ENCODE measurements at regions not wholly inside any gene's neighbourhood (a gene's known extent, or its start where the extent isn't known, plus 50 kb on each side); places are given as distances from the start of the nearest gene placed in this dataset.

DNA sequence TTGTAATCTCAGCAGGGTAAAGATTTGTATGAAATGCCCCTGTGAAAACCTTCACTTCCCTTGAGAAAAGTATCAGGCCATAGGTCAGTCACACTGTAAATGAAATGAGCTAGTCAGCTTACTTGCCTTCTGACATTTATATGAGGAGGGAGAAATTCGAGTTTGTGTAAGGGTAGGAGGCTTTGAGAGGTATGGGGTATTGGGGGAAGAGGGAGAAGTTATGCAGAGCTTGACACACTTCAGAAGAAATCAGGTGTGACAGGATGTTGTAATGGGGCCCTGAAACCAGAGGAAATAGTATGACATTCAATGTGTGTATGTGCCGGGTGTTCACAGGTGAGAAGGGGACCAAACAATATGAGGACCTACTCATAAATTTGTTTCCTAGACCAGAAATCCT is 64.2 kb upstream of the CCN6 start:
- Histone ChIP-seq H3K27ac (ENCODE audit: low read length) (no peak overlapping the region), H3K9ac (ENCODE audit: low read length) (no peak overlapping the region), H3K27me3 (ENCODE audit: control insufficient read depth, insufficient read depth, low read length) (no peaks in the 10 kb centered on the region), H3K36me3 (ENCODE audit: control insufficient read depth, low read depth, low read length) (no peaks in the 10 kb centered on the region), H3K4me3 (ENCODE audit: low read length) (no peak overlapping the region), H3K4me1 (ENCODE audit: control insufficient read depth, low read depth, low read length) (peaks cover 13% of the 10 kb centered on the region), H3K9me3 (ENCODE audit: control insufficient read depth, low read depth, low read length) (no peaks in the 10 kb centered on the region)

DNA sequence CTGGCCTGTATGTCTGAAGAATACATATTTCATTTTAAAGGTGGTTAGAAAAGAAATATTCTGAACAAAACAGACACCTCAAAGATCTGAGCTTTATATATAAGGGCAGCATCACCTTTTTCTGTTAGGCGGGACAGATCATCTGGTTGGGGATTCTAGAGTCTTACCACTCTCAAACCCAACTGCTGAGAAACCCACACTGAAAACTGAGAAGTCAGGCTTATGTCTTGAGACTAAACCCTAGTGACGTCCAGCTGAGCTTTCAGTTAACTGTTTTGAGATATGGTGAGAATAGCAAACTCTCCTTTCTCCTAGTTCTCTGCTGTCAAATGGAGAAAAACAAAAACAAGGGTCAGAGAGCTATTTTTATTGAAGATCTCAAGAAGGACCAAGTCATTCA is 63.7 kb upstream of the CCN6 start:
- Histone ChIP-seq H3K9ac (ENCODE audit: low read length) (no peak overlapping the region), H3K4me1 (ENCODE audit: control insufficient read depth, low read depth, low read length) (peaks cover 9% of the 10 kb centered on the region), H3K27ac (ENCODE audit: low read length) (no peak overlapping the region), H3K9me3 (ENCODE audit: control insufficient read depth, low read depth, low read length) (no peaks in the 10 kb centered on the region), H3K4me3 (ENCODE audit: low read length) (no peak overlapping the region), H3K27me3 (ENCODE audit: control insufficient read depth, insufficient read depth, low read length) (no peaks in the 10 kb centered on the region), H3K36me3 (ENCODE audit: control insufficient read depth, low read depth, low read length) (no peaks in the 10 kb centered on the region)

DNA sequence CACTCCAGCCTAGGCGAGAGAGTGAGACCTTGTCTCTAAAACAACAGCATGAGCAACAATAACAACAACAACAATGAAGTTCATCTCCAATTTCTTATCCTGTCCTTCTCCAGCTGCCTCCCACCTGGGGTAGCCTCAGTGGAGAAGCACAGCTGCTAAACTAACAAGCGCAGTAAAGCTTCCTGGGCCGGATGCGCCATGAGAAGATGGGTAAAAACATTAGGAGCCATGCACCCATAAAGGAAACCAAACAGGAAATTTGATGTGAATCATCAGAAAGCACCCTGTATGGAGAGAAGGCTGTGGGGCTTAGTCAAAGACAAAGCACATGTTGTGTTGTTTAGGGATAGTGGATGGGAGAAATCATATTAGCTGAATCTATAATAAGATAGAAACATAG is 61.1 kb upstream of the CCN6 start:
- H3K36me3 ChIP-seq (ENCODE audit: control insufficient read depth, low read depth, low read length): no peaks in the 10 kb centered on the region
- H3K9me3 ChIP-seq (ENCODE audit: control insufficient read depth, low read depth, low read length): no peaks in the 10 kb centered on the region
- no peaks in the 10 kb centered on the region for H3K27me3 ChIP-seq (ENCODE audit: control insufficient read depth, insufficient read depth, low read length)
- peaks cover 11% of the 10 kb centered on the region for H3K4me1 ChIP-seq (ENCODE audit: control insufficient read depth, low read depth, low read length)
- H3K9ac ChIP-seq (ENCODE audit: low read length): no peak overlapping the region
- no peak overlapping the region for H3K27ac ChIP-seq (ENCODE audit: low read length)
- no peak overlapping the region for H3K4me3 ChIP-seq (ENCODE audit: low read length)

DNA sequence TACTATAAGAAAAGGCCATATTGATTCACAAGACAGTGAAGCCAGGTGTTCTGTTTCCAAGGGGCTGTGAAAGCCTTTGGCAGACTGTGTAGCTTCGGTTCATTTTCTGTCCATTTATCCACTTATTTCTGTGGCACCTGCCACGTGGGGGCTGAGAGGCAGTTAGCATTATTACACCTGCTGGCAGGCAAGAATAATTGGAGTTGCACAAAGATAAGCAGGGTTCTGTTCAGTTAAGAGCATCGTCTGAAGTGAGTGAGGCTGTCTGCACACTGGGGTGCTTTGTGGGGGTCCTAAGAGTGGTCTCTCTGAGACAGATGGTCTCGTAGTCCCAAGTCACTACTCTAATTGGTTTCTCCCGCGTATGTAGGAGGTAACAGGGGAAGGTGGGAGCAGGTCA is 60.6 kb upstream of the CCN6 start:
- Histone ChIP-seq H3K4me3 (ENCODE audit: low read length) (no peak overlapping the region), H3K4me1 (ENCODE audit: control insufficient read depth, low read depth, low read length) (peaks cover 11% of the 10 kb centered on the region), H3K27ac (ENCODE audit: low read length) (no peak overlapping the region), H3K9me3 (ENCODE audit: control insufficient read depth, low read depth, low read length) (no peaks in the 10 kb centered on the region), H3K27me3 (ENCODE audit: control insufficient read depth, insufficient read depth, low read length) (no peaks in the 10 kb centered on the region), H3K36me3 (ENCODE audit: control insufficient read depth, low read depth, low read length) (no peaks in the 10 kb centered on the region), H3K9ac (ENCODE audit: low read length) (no peak overlapping the region)

DNA sequence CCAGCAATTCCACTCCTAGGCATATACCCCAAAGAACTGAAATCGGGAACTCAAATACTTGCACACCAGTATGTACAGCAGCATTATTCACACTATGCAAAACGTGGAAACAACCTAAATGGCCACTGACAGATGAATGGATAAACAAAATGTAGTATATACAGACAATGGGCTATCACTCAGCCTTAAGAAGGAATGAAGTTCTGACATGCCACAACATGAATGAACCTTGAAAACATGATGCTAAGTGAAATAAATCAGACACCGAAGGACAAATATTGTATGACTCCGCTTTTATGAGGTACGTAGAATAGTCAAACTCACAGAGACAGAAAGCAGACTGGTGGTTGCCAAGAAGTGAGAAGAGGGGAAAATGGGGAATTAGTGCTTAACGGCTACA is 59.1 kb upstream of the CCN6 start:
- Histone ChIP-seq H3K4me1 (ENCODE audit: control insufficient read depth, low read depth, low read length) (peaks cover 11% of the 10 kb centered on the region), H3K27ac (ENCODE audit: low read length) (no peak overlapping the region), H3K36me3 (ENCODE audit: control insufficient read depth, low read depth, low read length) (no peaks in the 10 kb centered on the region), H3K9me3 (ENCODE audit: control insufficient read depth, low read depth, low read length) (no peaks in the 10 kb centered on the region), H3K9ac (ENCODE audit: low read length) (no peak overlapping the region), H3K4me3 (ENCODE audit: low read length) (no peak overlapping the region), H3K27me3 (ENCODE audit: control insufficient read depth, insufficient read depth, low read length) (no peaks in the 10 kb centered on the region)

DNA sequence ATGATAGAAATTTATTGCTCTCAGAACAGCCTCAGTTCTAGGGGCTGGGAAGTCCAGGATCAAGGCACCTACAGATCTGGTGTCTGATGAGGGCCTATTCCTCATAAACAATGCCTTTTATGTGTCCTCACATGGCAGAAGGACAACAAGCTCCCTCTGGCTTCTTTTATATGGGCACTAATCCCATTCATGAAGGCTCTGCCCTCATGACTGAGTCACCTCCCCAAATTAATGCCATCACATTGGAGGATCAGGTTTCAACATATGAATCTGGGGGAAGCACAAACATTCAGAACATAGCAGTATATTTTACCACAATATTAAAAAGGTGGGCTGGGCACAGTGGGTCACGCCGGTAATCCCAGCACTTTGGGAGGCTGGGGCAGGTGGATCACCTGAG is 58.5 kb upstream of the CCN6 start:
- Histone ChIP-seq H3K36me3 (ENCODE audit: control insufficient read depth, low read depth, low read length) (no peaks in the 10 kb centered on the region), H3K9me3 (ENCODE audit: control insufficient read depth, low read depth, low read length) (no peaks in the 10 kb centered on the region), H3K4me3 (ENCODE audit: low read length) (no peak overlapping the region), H3K27me3 (ENCODE audit: control insufficient read depth, insufficient read depth, low read length) (no peaks in the 10 kb centered on the region), H3K4me1 (ENCODE audit: control insufficient read depth, low read depth, low read length) (peaks cover 11% of the 10 kb centered on the region), H3K9ac (ENCODE audit: low read length) (no peak overlapping the region), H3K27ac (ENCODE audit: low read length) (no peak overlapping the region)

DNA sequence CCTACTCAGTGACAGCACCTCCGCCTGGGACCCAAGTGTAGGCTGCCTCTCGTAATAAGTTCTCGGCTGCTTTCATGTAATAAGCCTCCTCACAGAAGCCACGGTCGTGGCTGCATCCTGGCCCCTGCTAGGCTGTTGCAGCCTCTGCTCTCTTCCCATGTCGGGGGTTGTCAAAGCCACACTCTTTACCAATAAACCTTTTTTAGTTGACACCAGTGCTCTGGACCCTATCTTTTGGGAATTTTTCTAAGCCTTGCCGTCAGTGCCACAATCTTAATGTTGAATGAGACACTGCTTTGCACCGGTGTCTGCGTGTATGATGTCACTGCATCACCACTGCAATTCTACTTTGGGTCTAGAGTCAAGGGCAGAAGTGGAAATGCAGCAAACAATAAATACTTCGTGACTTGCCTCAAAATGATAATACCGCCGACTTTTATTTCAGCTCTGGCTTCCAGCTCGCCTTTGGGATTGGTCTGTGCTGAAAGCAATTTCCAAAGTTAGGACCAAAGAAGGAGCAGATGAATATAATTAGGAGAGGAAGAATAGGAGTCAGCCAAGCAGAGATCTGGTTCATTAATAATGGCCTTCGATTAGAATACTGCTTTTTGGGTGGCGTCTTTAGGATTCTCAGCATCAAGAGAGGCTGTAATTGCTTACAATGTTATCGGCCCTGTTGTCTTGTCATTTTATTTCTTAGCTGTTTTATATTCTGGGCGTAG is 57.6 kb upstream of the CCN6 start:
- H3K9me3 ChIP-seq (ENCODE audit: control insufficient read depth, low read depth, low read length): no peaks in the 10 kb centered on the region
- no peaks in the 10 kb centered on the region for H3K27me3 ChIP-seq (ENCODE audit: control insufficient read depth, insufficient read depth, low read length)
- H3K36me3 ChIP-seq (ENCODE audit: control insufficient read depth, low read depth, low read length): no peaks in the 10 kb centered on the region
- no peak overlapping the region for H3K9ac ChIP-seq (ENCODE audit: low read length)
- peaks cover 11% of the 10 kb centered on the region for H3K4me1 ChIP-seq (ENCODE audit: control insufficient read depth, low read depth, low read length)
- H3K27ac ChIP-seq (ENCODE audit: low read length): no peak overlapping the region
- no peak overlapping the region for H3K4me3 ChIP-seq (ENCODE audit: low read length)

DNA sequence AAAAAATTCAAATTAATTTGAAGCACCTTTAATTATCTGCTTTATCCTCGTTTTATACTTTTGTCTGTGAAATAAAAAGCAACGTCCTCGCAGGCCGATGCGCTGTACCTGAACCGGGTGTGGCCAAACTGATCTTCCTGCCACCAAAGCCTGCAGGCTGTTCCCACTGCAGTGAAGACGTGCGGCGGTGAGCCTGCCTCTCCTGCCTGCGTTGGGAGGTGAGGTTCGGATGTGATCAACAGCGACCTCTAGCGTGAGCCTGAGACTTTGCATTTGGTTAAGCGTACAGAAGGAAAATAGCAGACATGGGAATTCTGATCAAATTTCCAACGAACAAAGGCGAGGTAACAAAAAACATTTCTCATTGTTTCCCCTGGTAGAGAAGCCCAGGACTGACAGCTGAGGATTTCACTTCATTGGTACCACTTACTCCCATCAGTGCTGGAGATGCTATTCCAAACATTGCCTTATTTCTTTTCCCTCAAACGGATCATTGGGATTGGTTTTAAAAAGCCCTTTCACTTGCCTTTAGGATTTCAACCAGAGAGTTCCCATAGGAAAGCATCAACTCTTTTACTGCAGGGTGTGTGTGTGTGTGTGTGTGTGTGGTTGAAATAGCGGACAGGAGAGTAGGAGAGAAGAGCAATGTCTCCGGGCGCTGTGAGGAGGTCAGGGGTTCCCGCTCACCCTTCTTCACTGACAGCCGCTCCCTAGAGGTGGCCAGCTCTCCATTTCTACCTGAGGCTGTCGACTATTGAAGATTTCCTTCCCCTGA is 56.6 kb upstream of the CCN6 start:
- Histone ChIP-seq H3K9me3 (ENCODE audit: control insufficient read depth, low read depth, low read length) (no peaks in the 10 kb centered on the region), H3K4me1 (ENCODE audit: control insufficient read depth, low read depth, low read length) (peaks cover 11% of the 10 kb centered on the region), H3K36me3 (ENCODE audit: control insufficient read depth, low read depth, low read length) (no peaks in the 10 kb centered on the region), H3K27me3 (ENCODE audit: control insufficient read depth, insufficient read depth, low read length) (no peaks in the 10 kb centered on the region), H3K27ac (ENCODE audit: low read length) (no peak overlapping the region), H3K4me3 (ENCODE audit: low read length) (no peak overlapping the region), H3K9ac (ENCODE audit: low read length) (no peak overlapping the region)

DNA sequence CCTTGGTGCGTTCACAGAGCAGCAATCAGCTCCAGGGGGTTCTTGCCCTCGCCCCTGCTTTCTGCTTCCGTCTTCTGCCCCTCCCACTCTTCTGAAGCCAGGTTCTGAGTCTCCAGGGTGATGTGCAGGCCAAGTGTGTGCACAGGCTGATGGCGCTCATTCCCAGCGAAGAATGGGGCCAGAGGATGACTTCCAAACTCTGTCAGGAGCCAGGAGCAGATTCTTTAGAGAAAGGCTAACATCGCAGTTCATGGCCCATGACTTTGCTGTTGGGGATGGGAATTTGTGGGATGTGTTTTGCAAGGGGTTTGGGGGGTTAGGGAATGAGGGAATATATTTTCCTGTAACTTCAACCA is 56.1 kb upstream of the CCN6 start:
- no peak overlapping the region for H3K4me3 ChIP-seq (ENCODE audit: low read length)
- no peaks in the 10 kb centered on the region for H3K36me3 ChIP-seq (ENCODE audit: control insufficient read depth, low read depth, low read length)
- no peaks in the 10 kb centered on the region for H3K9me3 ChIP-seq (ENCODE audit: control insufficient read depth, low read depth, low read length)
- no peak overlapping the region for H3K9ac ChIP-seq (ENCODE audit: low read length)
- H3K4me1 ChIP-seq (ENCODE audit: control insufficient read depth, low read depth, low read length): peaks cover 11% of the 10 kb centered on the region
- no peak overlapping the region for H3K27ac ChIP-seq (ENCODE audit: low read length)
- no peaks in the 10 kb centered on the region for H3K27me3 ChIP-seq (ENCODE audit: control insufficient read depth, insufficient read depth, low read length)

DNA sequence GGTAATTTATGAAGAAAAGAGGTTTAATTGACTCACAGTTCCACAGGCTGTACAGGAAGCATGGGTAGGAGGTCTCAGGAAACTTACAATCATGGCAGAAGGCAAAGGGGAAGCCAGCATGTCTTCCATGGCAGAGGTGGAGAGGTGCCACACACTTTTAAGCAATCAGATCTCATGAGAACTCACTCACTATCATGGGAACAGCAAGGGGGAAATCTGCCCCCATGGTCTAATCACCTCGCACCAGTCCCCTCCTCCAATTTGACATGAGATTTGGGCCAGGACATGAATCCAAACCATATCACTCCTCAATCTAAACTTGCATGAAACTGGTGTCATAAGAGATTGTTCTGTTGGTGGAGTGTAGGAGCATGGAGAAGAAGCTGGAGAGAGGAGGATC is 51.6 kb upstream of the CCN6 start:
- no peak overlapping the region for H3K4me3 ChIP-seq (ENCODE audit: low read length)
- no peaks in the 10 kb centered on the region for H3K27me3 ChIP-seq (ENCODE audit: control insufficient read depth, insufficient read depth, low read length)
- H3K27ac ChIP-seq (ENCODE audit: low read length): no peak overlapping the region
- H3K4me1 ChIP-seq (ENCODE audit: control insufficient read depth, low read depth, low read length): peaks cover 3% of the 10 kb centered on the region
- no peak overlapping the region for H3K9ac ChIP-seq (ENCODE audit: low read length)
- H3K36me3 ChIP-seq (ENCODE audit: control insufficient read depth, low read depth, low read length): no peaks in the 10 kb centered on the region
- no peaks in the 10 kb centered on the region for H3K9me3 ChIP-seq (ENCODE audit: control insufficient read depth, low read depth, low read length)

Data from iPS-18a (cell line).